GM12878 (cell line): ENCODE measurements at regions not wholly inside any gene's neighbourhood (a gene's known extent, or its start where the extent isn't known, plus 50 kb on each side); places are given as distances from the start of the nearest gene placed in this dataset.

Source experiments
- ATAC-seq: fragments of 200-7000 bp; cut with Tn5 transposase; 3 replicates; pipeline ENCODE4 v1.9.1; 2020; ENCODE audit warnings: mild to moderate bottlenecking, moderate library complexity
- BruUV-seq: library from RNA; stranded (reverse); fragments of 400-500 nt; replicated peaks from 2 replicates; lab custom pipeline; 2021; lab: Mats Ljungman, UMichigan
- CTCF ChIA-PET: fragments of 300-600 bp; sonication (Branson Sonifier 250); formaldehyde crosslinking; extraction: SDS; loops from one replicate; lab custom pipeline; 2021; ENCODE audit warnings: inconsistent platforms; lab: Yijun Ruan, JAX
- POLR2A ChIA-PET: fragments of 350-600 bp; formaldehyde crosslinking; extraction: SDS; loops from one replicate; lab custom pipeline; 2021; ENCODE audit warnings: inconsistent platforms; lab: Charles Lee
- RAD21 ChIA-PET: fragments of 300-600 bp; sonication (Branson Sonifier 250); formaldehyde crosslinking; loops from one replicate; lab custom pipeline; 2023; ENCODE audit warnings: antibody characterized with exemption; ENCODE audit not compliant: unreplicated experiment; lab: Charles Lee
- SMC1A ChIA-PET: fragments of 300-600 bp; sonication (Branson Sonifier 250); formaldehyde crosslinking; loops from one replicate; lab custom pipeline; 2023; ENCODE audit not compliant: unreplicated experiment, uncharacterized antibody; lab: Charles Lee
- DNase-seq: peaks from one replicate; pipeline ENCODE4 v3.0.0-alpha.2; 2011; ENCODE audit warnings: low read depth, low spot score
- FAIRE-seq: peaks from 3 replicates; lab custom pipeline; 2011; peaks lifted over from hg19 to GRCh38; lab: Jason Lieb, UNC
- H2AFZ ChIP-seq: 2 replicates; pipeline ENCODE4 v1.6.0; 2011; ENCODE audit warnings: low read depth, low read length, control low read depth; ENCODE audit not compliant: control insufficient read depth
- H3K27ac ChIP-seq: 2 replicates; pipeline ENCODE4 v1.5.1; 2011; ENCODE audit warnings: control low read depth; ENCODE audit not compliant: control insufficient read depth, insufficient read depth
- H3K27me3 ChIP-seq, 2 experiments: replicated peaks in 1 of 2; 2 replicates each; pipeline versions ENCODE4 v1.6.0 to v1.6.1; 2011; ENCODE audit warnings: low read length in 1 of 2; ENCODE audit not compliant: control insufficient read depth in 2 of 2, insufficient read depth in 2 of 2
- H3K36me3 ChIP-seq, 2 experiments: 2 replicates each; pipeline ENCODE4 v1.5.1; 2011; ENCODE audit warnings: low read length in 1 of 2; ENCODE audit not compliant: control insufficient read depth in 2 of 2, insufficient read depth in 2 of 2
- H3K4me1 ChIP-seq: 2 replicates; pipeline ENCODE4 v1.6.1; 2011; ENCODE audit warnings: mild to moderate bottlenecking, low read length, moderate library complexity, mixed read lengths; ENCODE audit not compliant: control insufficient read depth, insufficient read depth
- H3K4me2 ChIP-seq: 2 replicates; pipeline ENCODE4 v1.6.0; 2011; ENCODE audit warnings: control low read depth; ENCODE audit not compliant: control insufficient read depth, insufficient read depth
- H3K4me3 ChIP-seq: fragments of 200-600 bp; sonication (generic); 2 replicates; pipeline ENCODE4 v1.5.1; 2016
- H3K79me2 ChIP-seq: 2 replicates; pipeline ENCODE4 v1.6.0; 2011; ENCODE audit warnings: low read length; ENCODE audit not compliant: control insufficient read depth, insufficient read depth
- H3K9ac ChIP-seq: 2 replicates; pipeline ENCODE4 v1.8.0; 2011; ENCODE audit warnings: low read length, control low read depth, mixed read lengths; ENCODE audit not compliant: control insufficient read depth, insufficient read depth
- H3K9me3 ChIP-seq: replicated peaks from 3 replicates; pipeline ENCODE4 v1.5.1; 2011; ENCODE audit warnings: mild to moderate bottlenecking, low read length; ENCODE audit not compliant: control insufficient read depth, insufficient read depth
- H4K20me1 ChIP-seq: 2 replicates; pipeline ENCODE4 v1.6.0; 2011; ENCODE audit not compliant: control insufficient read depth, insufficient read depth
- BHLHE40 ChIP-seq, 2 experiments: fragments of 450-650 bp in 1 of 2; IDR thresholded peaks; 2 replicates each; pipeline ENCODE4 v1.6.1; 2011 to 2017; ENCODE audit warnings: low read depth in 2 of 2, borderline replicate concordance in 1 of 2, improper control_type of control experiment in 1 of 2, low read length in 1 of 2, mild to moderate bottlenecking in 1 of 2
- KLF5 ChIP-seq: fragments of 450-650 bp; IDR thresholded peaks from 2 replicates; pipeline ENCODE4 v1.6.1; 2014; ENCODE audit warnings: mild to moderate bottlenecking; ENCODE audit not compliant: partially characterized antibody
- MLLT1 ChIP-seq: fragments of 450-650 bp; IDR thresholded peaks from 2 replicates; pipeline ENCODE4 v1.6.1; 2016; ENCODE audit warnings: mild to moderate bottlenecking
- MXI1 ChIP-seq: fragments of 150-350 bp; IDR thresholded peaks from 2 replicates; pipeline ENCODE4 v1.6.1; 2011; ENCODE audit warnings: low read depth, mild to moderate bottlenecking, inconsistent platforms, low read length, improper control_type of control experiment
- NR2F1 ChIP-seq: fragments of 450-650 bp; conservative IDR thresholded peaks from 2 replicates; pipeline ENCODE4 v1.6.1; 2017; ENCODE audit warnings: mild to moderate bottlenecking
- RCOR1 ChIP-seq: conservative IDR thresholded peaks from 2 replicates; pipeline ENCODE4 v1.6.1; 2012; ENCODE audit warnings: low read depth, low read length, improper control_type of control experiment
- SP1 ChIP-seq: IDR thresholded peaks from one replicate; pipeline ENCODE4 v1.6.1; 2011; ENCODE audit warnings: low read depth, low read length
- STAT3 ChIP-seq: IDR thresholded peaks from 2 replicates; pipeline ENCODE4 v1.6.1; 2011; ENCODE audit warnings: low read depth, low read length, improper control_type of control experiment
- SUPT20H ChIP-seq: IDR thresholded peaks from 2 replicates; pipeline ENCODE4 v1.6.1; 2011; ENCODE audit warnings: low read depth, mild to moderate bottlenecking, low read length, moderate library complexity, borderline replicate concordance; ENCODE audit not compliant: control insufficient read depth
- USF2 ChIP-seq: IDR thresholded peaks from 2 replicates; pipeline ENCODE4 v1.6.1; 2011; ENCODE audit warnings: low read depth, low read length, improper control_type of control experiment, borderline replicate concordance
- WRNIP1 ChIP-seq: IDR thresholded peaks from 2 replicates; pipeline ENCODE4 v1.6.1; 2011; ENCODE audit warnings: low read depth, low read length, improper control_type of control experiment, borderline replicate concordance
- ZNF592 ChIP-seq: fragments of 450-650 bp; IDR thresholded peaks from 2 replicates; pipeline ENCODE4 v1.6.1; 2017; ENCODE audit warnings: mild to moderate bottlenecking, moderate library complexity
- WGBS: methylation state at CpG from one replicate; pipeline ENCODE4 v1.1.6; 2016; ENCODE audit warnings: low lambda C conversion rate; ENCODE audit not compliant: insufficient replicate concordance, insufficient coverage; ENCODE audit errors: missing lambda C conversion rate; 5-methylcytosine and 5-hydroxymethylcytosine counted together
- in situ Hi-C: fragments of 300-500 bp; cut with MboI; formaldehyde crosslinking; loops from 9 replicates; pipeline ENCODE4 v1.14.3; 2018; ENCODE audit warnings: mixed read lengths
- intact Hi-C: fragments of 100-400 bp; cut with micrococcal nuclease; formaldehyde crosslinking; loops from one replicate; pipeline ENCODE4 v1.14.2; 2022; ENCODE audit not compliant: unreplicated experiment

- H3K79me2 ChIP-seq = no peaks in the 10 kb centered on the region
- CTCF ChIA-PET = interaction anchor here (1.1 kb wide), 1 partner anchor 10 kb away, joined by 3 read pairs; no protein-coding TSS in a partner anchor
- no peaks in the 10 kb centered on the region for H3K4me1 ChIP-seq
- no peaks in the 10 kb centered on the region; a peak in 1 of 4 replicates for H3K27me3 ChIP-seq
- no peak overlapping the region for H3K4me2 ChIP-seq
- intact Hi-C loops (no loop called here), in situ Hi-C loops (no loop called here)
- BruUV-seq = no TSS peak
- no peak overlapping the region for H3K4me3 ChIP-seq
- 44% methylated on average over 13 of the region's 13 CpGs for WGBS
- no peak for DNase-seq
- ATAC-seq = no peak
- no peaks in the 10 kb centered on the region for H3K9me3 ChIP-seq
- H4K20me1 ChIP-seq = no peaks in the 10 kb centered on the region
- no peaks in the 10 kb centered on the region for H3K36me3 ChIP-seq
- SMC1A ChIA-PET = no interaction called here
- no peak overlapping the region for H2AFZ ChIP-seq
- FAIRE-seq = no peak
- TF ChIP-seq WRNIP1 (no peak), BHLHE40 (IDR thresholded peaks at IDR 0.05; ENCODE audit: borderline replicate concordance in 1 of 2, low read depth in 2 of 2, low read length in 1 of 2) (no peak), KLF5 (no peak), SP1 (no peak), SUPT20H (no peak), MLLT1 (no peak), USF2 (no peak), MXI1 (no peak), STAT3 (no peak), RCOR1 (no peak), ZNF592 (no peak), NR2F1 (no peak)
- RAD21 ChIA-PET = no interaction called here
- H3K27ac ChIP-seq = no peak overlapping the region
- H3K9ac ChIP-seq = no peak overlapping the region
- POLR2A ChIA-PET = no interaction called here
Measured at GRCh38 chr2:145026456-145027455, 506.8 kb upstream of the ZEB2 start.
